GM21367 (cell line): ENCODE measurements at regions not wholly inside any gene's neighbourhood (a gene's known extent, or its start where the extent isn't known, plus 50 kb on each side); places are given as distances from the start of the nearest gene placed in this dataset.

ENCODE experiments used
- ATAC-seq: cut with Tn5 transposase; IDR thresholded peaks from one replicate; pipeline ENCODE4 v1.9.1; 2021; ENCODE audit not compliant: unreplicated experiment

DNA sequence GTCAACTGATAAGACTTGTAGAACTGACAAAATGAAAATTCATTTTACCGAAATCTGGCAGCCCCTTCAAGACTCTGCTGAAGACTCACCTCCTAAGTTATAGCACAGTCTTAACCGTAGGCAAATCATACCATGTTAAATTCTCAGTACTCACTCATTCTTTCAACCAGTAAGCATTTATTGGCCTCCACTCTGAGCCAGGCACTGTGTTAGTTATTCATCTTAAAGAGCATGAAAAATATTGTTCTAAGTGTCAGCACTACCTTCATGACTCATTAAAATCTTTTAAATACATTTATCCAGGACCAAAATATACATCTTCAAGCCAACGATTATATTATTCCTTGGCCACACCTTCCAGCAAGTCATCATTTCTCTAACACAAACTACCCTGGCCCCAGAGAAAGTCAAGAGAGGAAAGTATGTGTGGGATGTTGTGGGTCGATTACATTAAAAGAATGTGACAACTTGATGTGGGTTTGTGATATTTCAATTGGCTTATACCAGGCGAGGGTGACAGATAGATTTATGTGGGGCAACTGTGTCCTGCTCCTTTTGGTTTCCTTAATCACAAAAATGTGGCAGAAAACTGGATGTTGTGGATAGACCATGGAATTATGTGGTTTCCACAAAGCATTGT lies 55.0 kb downstream of the TMEM30B start:
- ATAC-seq = no peak

DNA sequence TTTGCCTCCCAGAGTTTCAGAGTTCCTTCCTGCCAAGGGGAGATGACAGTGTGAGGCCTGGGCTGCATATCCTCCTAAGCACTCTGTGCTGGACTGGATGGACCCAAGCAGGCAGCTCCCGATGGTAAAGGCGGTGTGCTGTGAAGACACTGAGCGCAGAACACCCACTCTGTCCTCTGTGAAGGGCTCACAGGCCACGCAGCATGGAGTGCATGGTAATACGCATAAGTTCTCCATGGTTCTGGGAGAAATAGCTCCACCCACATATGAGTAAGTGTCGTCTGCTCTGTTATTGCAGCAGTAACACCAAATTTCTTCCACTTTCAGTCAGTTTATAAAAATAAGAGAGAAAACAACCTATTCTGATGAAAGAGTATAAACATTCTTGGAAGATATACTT lies 55.8 kb downstream of the TMEM30B start:
- ATAC-seq = no peak

DNA sequence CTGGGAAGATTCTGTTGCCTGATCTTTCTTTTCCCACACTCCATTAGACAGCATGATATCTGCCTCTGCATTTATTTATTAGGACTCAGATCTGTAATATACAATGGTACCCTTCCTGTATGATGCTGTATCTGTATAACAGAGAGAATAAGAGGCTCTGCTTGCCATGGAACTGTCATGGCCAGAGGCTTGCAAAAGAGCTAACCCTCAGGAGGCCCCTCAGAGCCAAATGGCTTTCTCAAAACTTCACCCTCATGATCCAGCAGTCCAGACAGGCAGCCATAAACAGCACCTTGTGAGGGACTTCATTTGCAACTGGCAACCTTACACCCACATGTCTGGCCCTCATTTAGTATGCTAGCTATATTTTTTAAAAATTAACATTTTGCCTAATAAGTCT lies 57.6 kb downstream of the TMEM30B start:
- no peak for ATAC-seq

DNA sequence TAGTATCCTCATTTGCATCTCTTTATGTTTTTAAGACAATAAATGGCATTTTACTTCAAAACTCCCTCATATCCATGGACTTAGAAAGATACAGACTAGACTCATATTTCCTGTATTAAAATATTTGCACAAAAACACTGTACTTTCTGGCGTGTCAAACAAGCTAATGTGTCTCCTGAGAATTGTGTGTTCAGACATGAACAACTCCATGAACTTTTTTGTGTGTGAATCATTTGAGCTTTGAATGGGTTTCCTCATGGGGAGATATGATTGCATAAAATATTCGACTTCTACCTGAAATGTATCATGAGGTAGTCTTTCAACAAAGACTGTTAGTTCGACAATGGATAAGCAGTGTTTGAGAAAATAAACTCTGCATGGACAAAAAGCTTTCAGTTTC lies 58.8 kb downstream of the TMEM30B start:
- ATAC-seq = no peak

DNA sequence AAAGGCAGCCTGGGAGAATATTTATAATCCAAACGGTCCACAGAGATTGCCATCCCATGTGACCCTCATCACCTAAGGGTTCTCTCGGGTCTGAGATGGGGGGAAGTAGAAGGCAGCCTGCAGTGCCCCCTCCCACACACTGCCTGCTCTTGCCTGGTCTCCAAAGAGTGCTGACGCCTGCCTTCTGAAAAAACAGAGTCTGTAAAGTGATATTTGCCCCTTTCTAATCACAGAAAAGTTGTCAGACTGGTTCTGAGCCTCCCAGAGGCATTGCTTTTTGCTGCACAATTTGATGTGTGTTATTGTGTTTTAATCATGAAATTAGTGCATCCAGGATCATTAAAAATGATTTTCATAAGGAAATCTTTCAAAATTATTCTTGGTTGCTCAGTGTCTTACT lies 59.2 kb downstream of the TMEM30B start:
- ATAC-seq = no peak

DNA sequence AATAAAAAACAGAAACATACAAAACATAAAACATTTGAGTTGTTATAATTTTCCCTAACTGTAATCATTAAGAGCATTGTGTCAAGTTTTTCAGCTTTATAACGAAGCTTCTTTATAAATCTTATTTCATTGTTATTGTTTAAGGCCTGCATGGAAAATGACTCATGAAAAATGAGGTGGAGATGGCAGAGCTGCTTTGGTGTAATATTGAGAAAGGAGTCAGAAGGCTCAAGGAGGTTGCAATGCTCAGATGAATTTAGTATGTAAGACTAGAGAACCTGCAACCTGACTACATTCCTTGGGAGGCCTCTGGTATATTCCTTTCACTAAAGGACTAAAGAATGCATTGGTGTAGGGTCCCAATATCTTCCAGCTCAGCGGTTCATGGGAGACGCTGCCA lies 61.5 kb downstream of the TMEM30B start:
- ATAC-seq = no peak

DNA sequence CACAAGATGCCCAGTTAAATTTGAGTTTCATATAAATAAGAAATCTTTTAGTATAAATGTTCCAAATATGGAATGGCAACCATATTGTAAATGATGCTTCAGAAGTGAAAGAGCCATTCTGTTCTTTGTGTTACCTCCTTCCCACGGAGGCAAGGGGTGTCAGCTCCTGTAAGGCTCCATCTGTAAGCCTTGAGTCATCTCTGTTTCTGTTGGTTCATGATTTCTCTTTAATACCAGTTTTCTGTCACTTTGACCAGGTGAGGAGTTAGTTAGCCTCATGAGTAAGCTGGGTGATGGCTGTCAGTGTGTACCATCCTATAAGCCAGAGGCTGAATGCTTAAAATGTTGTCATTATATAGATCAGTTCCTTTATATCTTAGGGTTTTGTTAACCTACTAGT lies 61.9 kb downstream of the TMEM30B start:
- no peak for ATAC-seq

DNA sequence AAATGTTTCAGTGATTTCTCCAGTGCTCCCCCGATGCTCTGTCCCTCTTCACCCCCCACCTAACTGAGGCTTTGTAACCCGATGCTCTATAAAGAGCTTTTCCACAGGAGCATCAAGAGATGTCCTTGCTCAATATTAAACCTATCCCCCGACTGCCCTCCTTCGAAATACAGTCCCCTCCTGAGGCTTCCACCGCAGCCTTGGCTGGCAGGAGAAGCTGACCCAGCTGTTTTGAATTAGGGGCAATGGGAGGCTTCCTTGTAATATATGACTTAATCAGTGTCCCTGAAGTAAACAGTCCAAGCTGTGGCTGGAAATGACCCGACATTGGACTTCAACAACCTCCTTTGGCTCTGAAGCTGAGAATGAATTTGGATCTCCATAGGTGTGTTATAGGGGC lies 62.4 kb downstream of the TMEM30B start:
- ATAC-seq = no peak

DNA sequence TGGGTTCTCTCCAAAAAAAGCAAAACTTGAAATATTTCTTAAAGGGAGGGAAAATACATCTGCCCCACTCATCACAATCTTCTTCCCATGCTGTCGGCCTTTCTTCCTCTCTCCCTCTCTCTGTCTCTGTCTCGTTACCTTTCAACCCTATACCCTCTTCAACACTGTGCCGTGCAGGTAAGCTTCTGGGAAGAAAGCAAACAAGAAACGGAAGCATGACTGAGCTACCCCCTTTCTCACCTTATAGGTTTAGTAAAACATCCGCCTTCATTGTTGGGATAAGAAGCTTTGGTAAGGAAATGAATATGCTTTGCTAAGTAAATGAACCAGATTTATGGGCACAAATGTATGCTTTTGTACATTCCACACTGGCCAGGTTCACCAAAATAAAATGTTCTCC lies 63.0 kb downstream of the TMEM30B start:
- ATAC-seq = no peak

DNA sequence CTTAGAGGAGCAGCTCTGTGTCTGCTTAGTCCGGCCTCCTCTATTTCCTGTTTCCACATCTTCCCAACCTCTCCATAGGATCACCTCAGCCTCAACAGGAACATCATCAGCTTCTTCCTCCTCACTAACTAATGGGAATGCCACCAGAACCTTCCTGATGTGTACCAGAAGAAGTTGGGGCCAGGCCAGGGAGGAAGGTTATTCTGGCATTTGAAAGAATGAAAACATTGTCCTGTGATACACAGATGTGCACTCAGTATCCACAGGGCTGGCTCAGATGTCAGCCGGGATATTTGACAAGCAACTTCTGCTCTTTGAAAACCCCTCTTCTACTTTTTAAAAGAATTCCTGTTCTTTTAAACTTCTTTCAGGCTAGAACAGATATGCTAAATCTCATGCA lies 63.6 kb downstream of the TMEM30B start:
- no peak for ATAC-seq

DNA sequence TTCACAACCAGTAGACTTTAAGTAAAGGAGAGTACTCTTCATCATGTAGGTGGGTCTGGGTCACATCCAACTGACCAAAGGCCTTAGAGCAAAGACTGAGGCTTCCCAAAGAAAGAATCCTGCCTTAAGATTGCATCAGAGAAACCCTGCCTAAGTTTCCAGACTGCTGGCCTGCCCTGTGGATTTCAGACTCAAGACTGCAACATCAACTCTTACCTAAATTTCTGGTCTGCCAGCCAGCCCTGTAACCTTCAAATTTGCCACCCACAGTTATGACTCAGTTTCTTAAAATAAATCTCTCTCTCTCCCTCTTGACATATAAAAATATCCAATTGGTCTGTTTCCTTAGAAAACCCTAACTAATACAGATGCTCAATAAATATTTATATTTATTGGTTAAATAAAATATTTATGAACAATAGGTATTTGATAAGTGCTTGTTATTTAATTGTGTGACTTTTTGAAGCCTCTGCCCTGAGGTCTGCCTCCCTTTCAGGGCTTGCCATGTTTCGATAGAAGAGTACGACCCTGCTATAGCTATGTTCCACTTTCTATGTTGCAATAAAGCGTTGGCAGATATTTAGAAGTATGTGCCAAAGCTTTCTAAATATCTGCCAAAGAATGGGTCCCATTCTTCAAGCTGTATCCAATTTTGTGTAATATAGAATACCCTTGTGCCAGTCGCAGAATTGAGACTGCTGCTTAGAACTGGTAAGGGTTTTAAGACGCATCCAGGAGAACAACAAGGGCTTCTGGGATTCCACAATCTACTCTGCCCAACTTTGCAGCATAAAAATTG lies 65.7 kb downstream of the TMEM30B start:
- ATAC-seq = no peak

DNA sequence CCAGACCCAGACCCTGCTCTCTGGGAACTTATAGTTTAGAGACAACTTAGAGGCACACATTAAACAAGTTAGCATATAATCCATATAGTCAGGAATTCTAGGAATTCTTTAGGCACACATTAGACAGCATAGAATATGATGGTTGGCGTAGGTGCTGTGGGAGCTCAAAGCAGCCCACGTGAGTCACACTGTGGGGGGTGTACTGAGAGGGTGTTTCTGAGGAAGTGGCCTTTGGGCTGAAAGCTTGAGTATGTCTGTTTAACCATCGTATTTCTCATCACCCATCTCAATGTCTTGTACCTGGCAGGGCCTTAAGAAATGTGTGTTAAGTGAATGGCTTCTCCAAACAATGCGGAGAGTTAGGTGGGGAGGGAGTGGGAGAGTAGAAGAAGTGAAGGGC lies 67.2 kb downstream of the TMEM30B start:
- no peak for ATAC-seq

DNA sequence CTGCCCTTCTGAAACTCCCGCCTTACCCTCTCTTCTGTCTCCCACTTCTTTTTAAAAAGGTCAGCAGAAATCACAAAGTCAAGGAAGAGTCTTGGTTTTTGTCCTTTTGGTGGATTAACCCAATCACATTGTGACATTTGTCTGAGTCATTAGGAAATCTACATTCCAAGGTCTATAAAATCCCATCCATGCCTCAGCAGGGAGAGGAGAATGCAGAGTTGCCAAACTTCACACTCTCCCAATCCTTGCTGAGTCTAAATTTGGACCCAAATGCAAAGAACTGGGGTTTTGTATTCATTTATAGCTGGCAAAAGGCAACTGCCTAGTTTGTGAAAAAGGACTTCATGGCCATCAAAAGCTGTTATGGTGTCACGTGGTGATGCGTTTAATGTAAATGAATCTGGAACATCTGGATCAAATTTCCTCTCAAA lies 67.9 kb downstream of the TMEM30B start:
- no peak for ATAC-seq

DNA sequence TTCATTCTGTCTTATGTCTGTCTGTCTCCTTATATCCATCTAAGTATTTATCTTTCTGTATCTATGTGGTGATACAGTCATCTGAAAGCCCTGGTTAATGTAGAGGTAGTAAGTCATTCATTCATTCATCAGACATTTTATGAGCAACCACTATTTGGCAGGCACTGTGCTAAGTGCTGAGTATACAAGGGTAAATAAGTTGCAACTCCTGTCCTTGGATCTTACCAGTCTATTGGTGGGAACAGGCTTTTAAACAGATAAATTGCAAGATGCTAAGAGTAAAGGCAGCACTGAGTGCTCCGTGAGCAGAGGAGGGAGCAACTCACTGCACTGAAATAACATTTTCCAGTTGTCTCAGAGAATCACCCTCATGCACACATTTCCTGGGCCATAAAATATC lies 68.6 kb downstream of the TMEM30B start:
- ATAC-seq = no peak

DNA sequence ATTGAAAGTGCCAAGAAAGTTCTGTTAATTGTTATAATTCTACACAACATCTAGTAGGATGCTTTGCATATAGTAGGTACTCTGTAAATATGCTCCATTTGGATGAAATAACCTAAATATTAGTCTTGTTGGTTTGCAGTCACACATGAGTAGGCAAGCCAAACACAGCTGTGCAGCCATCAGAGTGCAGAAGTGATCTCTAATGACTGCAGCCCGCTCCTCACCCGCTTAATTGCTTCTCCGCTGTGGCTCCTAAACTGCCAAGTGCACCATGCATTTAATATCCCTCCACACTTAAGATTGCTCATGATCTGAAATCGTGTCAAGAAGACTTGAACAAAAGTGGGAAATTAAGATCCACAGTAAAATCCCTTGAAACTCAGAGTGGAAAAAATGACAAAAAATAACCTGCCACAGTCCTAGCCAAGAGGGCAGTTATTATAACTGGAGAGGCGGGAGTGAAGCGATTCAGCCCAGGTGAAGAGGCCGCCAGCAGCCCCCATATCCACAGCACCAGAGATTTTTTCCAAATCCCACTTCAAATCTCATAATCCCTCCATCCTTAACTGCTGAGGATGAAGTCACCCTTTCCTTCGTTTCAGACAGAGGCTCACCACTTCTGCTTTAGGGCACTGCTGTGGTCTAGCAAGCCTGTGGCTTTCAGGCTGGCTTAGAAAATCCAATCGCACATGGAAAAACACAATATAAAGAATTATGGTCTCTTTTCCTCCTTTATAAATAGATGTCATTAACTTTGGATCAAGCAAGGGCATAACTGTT lies 69.5 kb downstream of the TMEM30B start:
- no peak for ATAC-seq

DNA sequence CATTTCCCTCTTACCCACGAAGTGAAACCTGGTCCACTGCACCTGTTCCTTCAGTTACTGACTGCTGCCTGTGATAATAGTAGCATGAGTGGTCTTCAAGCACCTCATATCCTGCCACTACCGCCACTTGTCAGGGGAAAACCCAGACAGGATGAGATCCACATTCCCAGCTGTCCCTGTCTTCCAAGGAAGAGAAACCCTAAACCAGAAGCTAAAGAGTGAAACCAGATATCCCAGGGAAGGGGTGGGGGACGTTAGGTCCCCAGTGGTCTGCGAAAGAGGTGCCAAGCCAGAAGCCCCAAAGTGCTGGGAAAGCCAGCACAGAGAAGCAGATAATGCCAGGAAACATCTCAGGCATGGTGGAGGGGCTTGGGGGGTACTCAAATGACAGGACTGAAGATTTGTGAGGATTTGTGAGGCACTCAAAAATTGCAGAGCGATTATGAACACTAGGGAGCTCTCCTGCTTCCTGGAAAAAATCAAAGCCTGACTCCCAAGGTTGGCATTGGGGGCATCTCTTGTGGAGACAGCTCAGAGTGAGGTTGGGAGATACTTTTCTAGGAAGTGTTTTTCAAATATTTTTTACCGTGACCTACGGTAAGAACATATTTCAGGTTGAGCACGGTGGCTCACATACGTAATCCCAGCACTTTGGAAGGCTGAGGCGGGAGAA lies 77.9 kb downstream of the TMEM30B start:
- no peak for ATAC-seq

DNA sequence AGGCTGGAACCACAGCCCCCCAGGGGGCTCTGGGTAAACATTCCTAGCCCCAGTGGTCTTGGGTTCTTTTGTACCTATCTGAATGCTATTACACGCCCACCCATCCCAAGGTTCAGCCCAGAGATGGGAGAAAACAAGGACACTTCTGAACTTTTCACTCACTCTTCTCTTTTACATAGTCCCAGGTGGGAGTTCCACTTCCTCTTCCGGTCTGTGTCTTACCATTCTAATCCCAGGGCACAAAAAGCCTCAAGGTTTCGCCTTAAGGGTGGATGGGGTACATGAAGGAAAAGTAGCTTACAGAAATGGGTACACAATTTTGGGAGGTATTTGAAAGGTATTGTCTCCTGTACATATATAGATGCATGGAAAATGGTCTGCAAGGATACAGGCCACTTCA lies 79.0 kb downstream of the TMEM30B start:
- ATAC-seq = no peak

DNA sequence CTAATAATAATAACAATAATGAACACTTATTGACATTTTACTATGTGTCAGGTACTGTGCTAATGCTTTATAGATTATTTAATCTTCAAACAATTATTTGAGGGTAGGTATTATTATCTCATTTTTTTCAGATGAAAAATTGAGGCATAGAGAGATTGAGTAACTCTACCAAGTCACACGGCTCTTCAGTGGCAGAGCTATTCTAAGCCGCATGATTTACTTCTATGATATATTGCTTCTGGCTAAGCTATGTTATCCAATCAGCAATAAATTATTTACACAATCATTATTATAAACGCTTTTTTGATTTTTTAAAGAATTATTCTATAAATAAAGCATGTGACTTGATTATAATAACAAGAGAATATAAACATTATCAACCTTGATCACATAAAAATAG lies 80.0 kb downstream of the TMEM30B start:
- no peak for ATAC-seq

DNA sequence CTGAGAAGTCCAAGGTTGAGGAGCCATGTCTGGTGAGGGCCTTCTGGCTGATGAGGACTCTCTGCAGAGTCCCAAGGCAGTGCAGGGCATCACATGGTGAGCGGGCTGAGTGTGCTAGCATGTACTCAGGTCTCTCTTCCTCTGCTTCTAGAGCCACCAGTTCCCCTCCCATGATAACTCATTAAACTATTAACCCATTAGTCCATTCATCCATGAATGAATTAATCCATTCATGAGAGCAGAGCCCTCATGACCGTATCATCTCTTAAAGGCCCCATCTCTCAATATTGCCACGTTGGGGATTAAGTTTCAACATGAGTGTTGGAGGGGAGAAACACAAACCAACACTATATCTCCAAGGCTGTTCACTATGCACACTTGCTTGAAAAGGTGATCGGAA lies 83.7 kb downstream of the TMEM30B start:
- ATAC-seq = no peak

DNA sequence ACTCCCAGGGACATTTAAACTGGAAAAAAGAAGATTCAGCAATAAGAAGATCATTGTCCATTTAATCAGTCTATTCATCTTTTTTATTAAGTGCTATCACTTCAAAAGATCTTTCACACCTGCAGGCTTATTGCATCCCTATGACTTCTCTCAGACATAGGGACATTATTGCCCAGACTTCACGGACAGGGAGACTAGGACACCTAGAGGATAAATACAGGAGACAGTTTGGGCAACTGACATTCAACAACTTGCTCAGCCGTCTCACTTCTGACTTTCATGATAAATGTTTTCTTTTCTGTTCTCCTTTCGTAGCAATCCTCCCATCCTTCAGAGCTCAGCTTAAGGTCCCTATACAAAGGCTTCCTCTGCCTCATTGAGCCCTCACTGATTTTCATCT lies 84.3 kb downstream of the TMEM30B start:
- ATAC-seq = no peak

DNA sequence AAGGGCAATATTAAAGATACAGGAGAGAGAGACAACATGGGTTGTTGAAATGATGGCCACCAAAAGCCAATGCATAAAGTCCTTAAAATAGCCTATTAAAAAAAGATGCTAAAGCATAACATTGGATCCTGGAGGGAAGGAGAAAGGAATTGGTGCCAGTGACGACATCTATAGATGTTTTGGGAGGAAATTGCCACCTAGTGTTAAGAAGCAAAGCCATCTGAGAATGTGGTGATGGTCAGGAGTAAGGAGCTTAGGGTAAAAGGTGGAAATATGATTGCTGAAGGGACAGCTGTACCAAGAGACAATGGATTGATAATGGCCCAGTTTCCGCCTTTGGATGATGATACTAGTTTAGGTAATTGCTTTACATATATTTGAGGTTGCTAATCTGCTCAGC lies 85.1 kb downstream of the TMEM30B start:
- ATAC-seq = no peak

DNA sequence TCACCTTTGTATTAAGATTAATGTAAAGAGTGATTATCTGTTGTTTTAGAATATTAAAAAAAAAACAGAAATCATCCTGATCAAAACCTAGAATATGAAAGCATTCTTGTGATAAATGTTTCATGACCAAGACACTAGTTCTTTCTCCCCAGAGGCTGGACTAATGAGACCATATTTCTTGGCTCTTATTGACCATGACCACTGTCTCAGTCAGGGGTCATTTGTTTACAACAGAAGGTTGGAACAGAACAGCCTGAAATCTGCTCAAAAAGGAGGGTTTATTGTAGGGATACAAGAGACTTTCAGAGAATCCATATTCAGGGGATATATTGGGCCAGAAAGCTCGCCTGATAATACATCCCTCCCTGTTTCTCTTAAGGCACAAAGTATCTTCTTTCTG lies 87.7 kb downstream of the TMEM30B start:
- ATAC-seq = no peak
